Endodermal cell (in vitro differentiated cells): ENCODE measurements at regions not wholly inside any gene's neighbourhood (a gene's known extent, or its start where the extent isn't known, plus 50 kb on each side); places are given as distances from the start of the nearest gene placed in this dataset.
"Not testable (repeated sequence)": the region's sequence is repeated elsewhere in the genome, so short reads cannot be mapped to it uniquely, and the experiment has no call there.

ENCODE experiments used
- DNase-seq: peaks from one replicate; pipeline ENCODE4 v3.0.0-alpha.2; 2017
- H3K27ac ChIP-seq: 2 replicates; pipeline ENCODE4 v1.5.1; 2013; ENCODE audit warnings: mild to moderate bottlenecking, low read depth, low read length, moderate library complexity
- H3K27me3 ChIP-seq: 2 replicates; pipeline ENCODE4 v1.6.1; 2013; ENCODE audit warnings: mild to moderate bottlenecking, low read length, moderate library complexity; ENCODE audit not compliant: insufficient read depth, control insufficient read depth, poor library complexity, severe bottlenecking
- H3K36me3 ChIP-seq: 2 replicates; pipeline ENCODE4 v1.7.0; 2013; ENCODE audit warnings: mild to moderate bottlenecking, low read length, moderate library complexity; ENCODE audit not compliant: control insufficient read depth, insufficient read depth
- H3K4me1 ChIP-seq: one replicate; pipeline ENCODE4 v1.7.0; 2013; ENCODE audit warnings: low read length; ENCODE audit not compliant: control insufficient read depth, insufficient read depth
- H3K4me3 ChIP-seq: 2 replicates; pipeline ENCODE4 v1.5.1; 2013; ENCODE audit warnings: mild to moderate bottlenecking, low read length, moderate library complexity
- H3K9ac ChIP-seq: 2 replicates; pipeline ENCODE4 v1.6.1; 2013; ENCODE audit warnings: mild to moderate bottlenecking, low read length, moderate library complexity; ENCODE audit not compliant: poor library complexity, severe bottlenecking; ENCODE audit errors: extremely low read depth
- H3K9me3 ChIP-seq: 2 replicates; pipeline ENCODE4 v1.6.1; 2013; ENCODE audit warnings: mild to moderate bottlenecking, low read length, moderate library complexity; ENCODE audit not compliant: control insufficient read depth
- H3K27ac Mint-ChIP-seq: 2 replicates; pipeline ENCODE4 v1.8.0; 2020; ENCODE audit warnings: mixed read lengths
- H3K27me3 Mint-ChIP-seq: 2 replicates; pipeline ENCODE4 v1.8.0; 2021; ENCODE audit warnings: mild to moderate bottlenecking, mixed read lengths; ENCODE audit not compliant: insufficient read depth
- H3K36me3 Mint-ChIP-seq: 2 replicates; pipeline ENCODE4 v1.8.0; 2020; ENCODE audit warnings: low read depth, mixed read lengths
- H3K4me1 Mint-ChIP-seq: 2 replicates; pipeline ENCODE4 v1.8.0; 2020; ENCODE audit warnings: mixed read lengths
- H3K4me3 Mint-ChIP-seq: 2 replicates; pipeline ENCODE4 v1.8.0; 2020; ENCODE audit warnings: mild to moderate bottlenecking, moderate library complexity, mixed read lengths
- H3K9me3 Mint-ChIP-seq: 2 replicates; pipeline ENCODE4 v1.8.0; 2020; ENCODE audit warnings: mild to moderate bottlenecking, mixed read lengths
- WGBS, 2 experiments: methylation state at CpG; one replicate each; pipeline versions ENCODE4 v1.1.5 to v1.1.7; 2013; ENCODE audit warnings: missing lambda C conversion rate in 2 of 2, mixed read lengths in 1 of 2; ENCODE audit not compliant: insufficient coverage in 1 of 2, insufficient read length in 1 of 2; 5-methylcytosine and 5-hydroxymethylcytosine counted together

- no CpG with 5 or more reads among the region's 5 CpGs for WGBS, 2 experiments
- H3K27me3 ChIP-seq, H3K9me3 ChIP-seq, H3K36me3 Mint-ChIP-seq, H3K4me1 Mint-ChIP-seq, H3K4me3 ChIP-seq, H3K9me3 Mint-ChIP-seq, H3K27ac Mint-ChIP-seq, H3K4me3 Mint-ChIP-seq, H3K27me3 Mint-ChIP-seq, DNase-seq, H3K4me1 ChIP-seq, H3K9ac ChIP-seq, H3K36me3 ChIP-seq, H3K27ac ChIP-seq: not testable (repeated sequence)
These were observed 67.6 kb upstream of the NBPF26 start for GRCh38 chr1:120656116-120656515.

GRCh38 chr1:120657804-120658203 lies 65.9 kb upstream of the NBPF26 start:
- not testable (repeated sequence) for H3K27me3 ChIP-seq, H3K27ac Mint-ChIP-seq, H3K4me1 Mint-ChIP-seq, H3K9ac ChIP-seq, H3K27ac ChIP-seq, DNase-seq, H3K4me3 Mint-ChIP-seq, H3K36me3 ChIP-seq, H3K9me3 ChIP-seq, H3K4me3 ChIP-seq, H3K9me3 Mint-ChIP-seq, H3K36me3 Mint-ChIP-seq, H3K27me3 Mint-ChIP-seq, H3K4me1 ChIP-seq
- WGBS, 2 experiments, result no CpG with 5 or more reads among the region's 2 CpGs

- DNase-seq, H3K4me1 Mint-ChIP-seq, H3K9me3 ChIP-seq, H3K4me3 Mint-ChIP-seq, H3K36me3 Mint-ChIP-seq, H3K4me3 ChIP-seq, H3K27ac Mint-ChIP-seq, H3K9me3 Mint-ChIP-seq, H3K9ac ChIP-seq, H3K27me3 Mint-ChIP-seq, H3K27me3 ChIP-seq, H3K36me3 ChIP-seq, H3K4me1 ChIP-seq, H3K27ac ChIP-seq: not testable (repeated sequence)
These were observed 65.1 kb upstream of the NBPF26 start for GRCh38 chr1:120658622-120659021.

- WGBS, 2 experiments, result no CpG with 5 or more reads among the region's 2 CpGs
- H3K36me3 ChIP-seq, H3K27ac Mint-ChIP-seq, DNase-seq, H3K9ac ChIP-seq, H3K27me3 ChIP-seq, H3K9me3 Mint-ChIP-seq, H3K4me3 Mint-ChIP-seq, H3K4me3 ChIP-seq, H3K9me3 ChIP-seq, H3K27ac ChIP-seq, H3K36me3 Mint-ChIP-seq, H3K4me1 Mint-ChIP-seq, H3K4me1 ChIP-seq, H3K27me3 Mint-ChIP-seq: not testable (repeated sequence)
These were observed 64.6 kb upstream of the NBPF26 start for GRCh38 chr1:120659133-120659532.

- H3K36me3 Mint-ChIP-seq, H3K27me3 ChIP-seq: not testable (repeated sequence)
These were observed 59.1 kb upstream of the NBPF26 start for GRCh38 chr1:120664376-120665249.

GRCh38 chr1:120665250-120665577 lies 58.5 kb upstream of the NBPF26 start:
- whole genome bisulfite sequencing, 2 experiments, result 1% methylated on average over 7 of the region's 33 CpGs; no CpG with 5 or more reads in 1 of the 2 experiments
- H3K27me3 Mint-ChIP-seq, H3K4me1 ChIP-seq, H3K27me3 ChIP-seq, H3K9ac ChIP-seq, H3K36me3 Mint-ChIP-seq, H3K9me3 Mint-ChIP-seq, DNase-seq, H3K4me1 Mint-ChIP-seq, H3K27ac ChIP-seq, H3K36me3 ChIP-seq, H3K9me3 ChIP-seq, H3K4me3 ChIP-seq: not testable (repeated sequence)
- Mint-ChIP-seq H3K27ac (peak overlapping the region; percentile 66), H3K4me3 (peak overlapping the region; percentile 64)

More at GRCh38 chr1:120664376-120665249, 59.1 kb upstream of the NBPF26 start:
- not testable (repeated sequence) for H3K36me3 ChIP-seq, H3K9me3 ChIP-seq, H3K9me3 Mint-ChIP-seq, DNase-seq, H3K4me1 Mint-ChIP-seq, H3K27ac ChIP-seq, H3K9ac ChIP-seq, H3K27me3 Mint-ChIP-seq, H3K4me3 ChIP-seq, H3K4me1 ChIP-seq
- H3K27ac Mint-ChIP-seq, result peak overlapping the region; percentile 66
- 10% methylated on average over 5 of the region's 22 CpGs; no CpG with 5 or more reads in 1 of the 2 experiments for WGBS, 2 experiments
- peak overlapping the region; percentile 64 for H3K4me3 Mint-ChIP-seq

GRCh38 chr1:120668187-120668586 lies 55.6 kb upstream of the NBPF26 start:
- not testable (repeated sequence) for H3K36me3 ChIP-seq, H3K4me1 ChIP-seq, H3K9me3 ChIP-seq, H3K4me3 ChIP-seq, H3K36me3 Mint-ChIP-seq, H3K9me3 Mint-ChIP-seq, H3K27me3 ChIP-seq, H3K4me3 Mint-ChIP-seq, H3K9ac ChIP-seq, H3K27me3 Mint-ChIP-seq, H3K27ac ChIP-seq, DNase-seq, H3K4me1 Mint-ChIP-seq, H3K27ac Mint-ChIP-seq
- WGBS, 2 experiments, result no CpG with 5 or more reads among the region's 1 CpG
